Neural progenitor cell (in vitro differentiated cells): ENCODE measurements at regions not wholly inside any gene's neighbourhood (a gene's known extent, or its start where the extent isn't known, plus 50 kb on each side); places are given as distances from the start of the nearest gene placed in this dataset.

Experiments used
- EZH2 ChIP-seq: fragments of 200-600 bp; sonication (generic); IDR thresholded peaks from 2 replicates; pipeline ENCODE4 v1.6.1; 2017; ENCODE audit warnings: antibody characterized with exemption, mild to moderate bottlenecking, moderate library complexity
- TF ChIP-seq, protein P1 (sequence below): fragments of 200-600 bp; sonication (generic); IDR thresholded peaks from 2 replicates; pipeline ENCODE4 v1.5.1; 2017; ENCODE audit warnings: antibody characterized with exemption, mild to moderate bottlenecking

DNA sequence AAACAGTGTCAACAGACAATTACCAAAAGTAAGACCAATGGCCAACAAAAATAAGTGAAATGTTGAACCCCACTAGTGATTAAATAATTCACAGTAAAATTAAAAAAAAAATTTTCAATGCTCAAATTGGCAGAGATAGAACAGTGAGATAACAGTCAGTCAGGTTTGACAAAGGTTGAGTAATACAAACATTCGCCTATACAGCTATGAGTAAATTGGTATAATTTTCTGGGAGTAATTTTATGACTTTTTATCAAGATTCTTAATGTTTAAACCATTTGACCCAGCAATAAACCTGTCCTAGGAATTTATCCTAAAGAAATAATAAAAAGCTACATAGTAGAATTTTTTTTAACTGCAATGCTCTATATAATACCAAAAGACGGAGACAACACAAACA, 64.9 kb upstream of the SHH start:
- no peak for TF ChIP-seq EZH2
- TF ChIP-seq, protein P1, sequence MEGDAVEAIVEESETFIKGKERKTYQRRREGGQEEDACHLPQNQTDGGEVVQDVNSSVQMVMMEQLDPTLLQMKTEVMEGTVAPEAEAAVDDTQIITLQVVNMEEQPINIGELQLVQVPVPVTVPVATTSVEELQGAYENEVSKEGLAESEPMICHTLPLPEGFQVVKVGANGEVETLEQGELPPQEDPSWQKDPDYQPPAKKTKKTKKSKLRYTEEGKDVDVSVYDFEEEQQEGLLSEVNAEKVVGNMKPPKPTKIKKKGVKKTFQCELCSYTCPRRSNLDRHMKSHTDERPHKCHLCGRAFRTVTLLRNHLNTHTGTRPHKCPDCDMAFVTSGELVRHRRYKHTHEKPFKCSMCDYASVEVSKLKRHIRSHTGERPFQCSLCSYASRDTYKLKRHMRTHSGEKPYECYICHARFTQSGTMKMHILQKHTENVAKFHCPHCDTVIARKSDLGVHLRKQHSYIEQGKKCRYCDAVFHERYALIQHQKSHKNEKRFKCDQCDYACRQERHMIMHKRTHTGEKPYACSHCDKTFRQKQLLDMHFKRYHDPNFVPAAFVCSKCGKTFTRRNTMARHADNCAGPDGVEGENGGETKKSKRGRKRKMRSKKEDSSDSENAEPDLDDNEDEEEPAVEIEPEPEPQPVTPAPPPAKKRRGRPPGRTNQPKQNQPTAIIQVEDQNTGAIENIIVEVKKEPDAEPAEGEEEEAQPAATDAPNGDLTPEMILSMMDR = no peak
